HG02623 (cell line): ENCODE measurements at regions not wholly inside any gene's neighbourhood (a gene's known extent, or its start where the extent isn't known, plus 50 kb on each side); places are given as distances from the start of the nearest gene placed in this dataset.
"Not testable (repeated sequence)": the region's sequence is repeated elsewhere in the genome, so short reads cannot be mapped to it uniquely, and the experiment has no call there.

ENCODE experiments used
- ATAC-seq: cut with Tn5 transposase; IDR thresholded peaks from one replicate; pipeline ENCODE4 v1.9.1; 2021; ENCODE audit warnings: moderate library complexity; ENCODE audit not compliant: unreplicated experiment

DNA sequence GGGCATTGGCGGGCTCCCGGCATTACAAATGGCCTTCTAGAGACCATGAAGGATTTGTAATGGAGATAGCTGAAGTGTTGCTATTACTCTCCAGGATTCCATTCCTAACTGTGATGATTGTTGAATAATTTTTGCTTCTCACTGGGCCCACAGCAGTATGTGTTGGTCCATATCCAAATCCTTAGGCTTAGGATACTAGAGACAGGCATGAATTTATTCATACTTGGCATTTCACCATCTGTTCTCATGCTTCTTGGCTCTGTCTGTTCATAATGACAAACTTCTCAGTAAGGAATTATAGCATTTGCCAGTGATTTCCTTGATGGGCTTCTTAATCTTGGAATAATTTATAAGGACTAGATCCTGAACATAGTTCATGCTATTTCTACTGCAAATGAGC lies 832.9 kb downstream of the C12orf50 start:
- ATAC-seq = no peak

DNA sequence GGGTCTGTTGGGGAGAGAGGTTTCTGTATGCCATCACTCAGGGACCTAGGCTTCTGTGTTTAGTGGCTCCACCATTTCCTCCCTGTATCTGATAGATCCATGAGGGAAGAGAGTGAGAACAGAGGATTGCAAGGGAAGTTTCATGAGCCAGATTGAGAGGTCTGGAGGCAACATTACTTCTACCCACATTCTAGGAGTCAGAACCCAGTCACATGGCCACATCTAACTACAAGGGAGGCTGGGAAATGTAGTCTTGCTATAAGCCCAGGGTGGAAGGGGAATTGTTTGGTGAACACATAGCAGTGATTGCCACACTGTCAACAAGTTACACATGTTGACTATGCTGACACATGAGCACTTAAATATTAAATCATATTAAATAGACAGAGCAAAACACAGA lies 834.8 kb downstream of the C12orf50 start:
- not testable (repeated sequence) for ATAC-seq

DNA sequence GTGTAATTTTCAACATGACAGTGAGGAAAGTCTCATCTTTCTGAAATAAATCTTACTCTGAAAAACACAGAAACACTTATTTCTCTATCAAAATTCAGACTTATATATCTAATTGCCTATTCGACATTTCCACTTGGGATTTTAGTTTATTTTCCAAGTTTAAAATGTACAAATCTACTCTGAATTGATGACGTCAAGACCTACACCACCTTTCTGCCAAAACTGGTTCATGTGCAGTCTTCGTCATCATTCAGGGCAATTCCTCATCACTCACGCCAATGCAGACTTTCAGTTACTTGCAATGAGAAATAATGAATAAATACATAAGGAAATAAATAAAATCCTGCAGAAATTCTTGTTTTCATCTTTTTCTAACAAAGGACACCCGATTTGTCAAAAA lies 843.8 kb downstream of the C12orf50 start:
- no peak for ATAC-seq

DNA sequence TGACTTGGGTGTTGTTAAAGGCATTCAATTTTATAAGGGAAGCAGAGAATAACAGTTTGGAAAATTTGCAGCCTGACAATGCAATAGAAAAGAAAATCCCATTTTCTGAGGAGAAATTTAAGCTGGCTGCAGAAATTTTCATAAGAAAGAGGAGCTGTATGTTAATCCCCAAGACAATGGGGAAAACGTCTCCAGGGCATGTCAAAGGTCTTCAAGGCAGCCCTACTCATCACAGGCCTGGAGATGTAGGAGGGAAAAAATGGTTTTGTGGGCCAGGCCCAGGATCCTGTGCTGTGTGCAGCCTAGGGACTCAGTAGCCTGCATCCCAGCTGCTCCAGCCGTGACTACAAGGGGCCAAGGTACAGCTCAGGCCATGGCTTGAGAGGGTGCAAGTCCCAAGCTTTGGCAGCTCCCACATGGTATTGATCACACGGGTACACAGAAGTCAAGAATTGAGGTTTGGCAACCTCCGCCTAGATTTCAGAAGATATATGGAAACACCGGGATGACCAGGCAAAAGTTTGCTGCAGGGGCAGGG lies 846.4 kb downstream of the C12orf50 start:
- no peak for ATAC-seq

DNA sequence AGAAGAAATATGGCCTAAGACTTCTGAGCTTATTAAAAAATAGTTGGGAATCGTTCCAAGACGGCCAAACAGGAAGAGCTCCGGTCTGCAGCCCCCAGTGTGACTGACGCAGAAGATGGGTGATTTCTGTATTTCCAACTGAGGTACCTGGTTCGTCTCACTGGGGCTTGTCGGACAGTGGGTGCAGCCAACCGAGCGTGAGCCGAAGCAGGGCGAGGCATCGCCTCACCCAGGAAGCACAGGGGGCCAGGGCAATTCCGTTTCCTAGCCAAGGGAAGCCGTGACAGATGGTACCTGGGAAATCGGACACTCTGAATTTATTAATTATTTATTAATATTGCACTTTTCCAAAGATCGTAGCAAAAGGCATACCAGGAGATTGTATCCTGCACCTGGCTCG lies 857.8 kb downstream of the C12orf50 start:
- ATAC-seq = no peak

DNA sequence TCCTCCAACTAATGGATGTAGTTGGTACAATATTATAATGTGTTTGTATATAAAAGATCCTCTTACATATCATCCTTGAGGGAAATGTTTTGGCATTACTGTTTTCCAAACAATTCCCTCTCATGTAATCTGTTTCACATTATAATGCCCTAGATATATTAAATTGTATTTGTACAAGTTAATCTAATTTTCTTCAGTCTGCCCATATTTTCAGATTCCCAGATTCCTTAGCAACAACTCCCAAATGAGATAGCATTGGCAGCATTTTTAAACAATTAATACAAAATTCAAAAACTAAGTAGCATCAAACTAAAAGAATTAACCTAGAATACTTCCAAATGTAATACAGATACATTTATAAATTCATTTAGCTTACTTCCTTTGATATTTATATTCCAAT lies 860.2 kb downstream of the C12orf50 start:
- no peak for ATAC-seq

DNA sequence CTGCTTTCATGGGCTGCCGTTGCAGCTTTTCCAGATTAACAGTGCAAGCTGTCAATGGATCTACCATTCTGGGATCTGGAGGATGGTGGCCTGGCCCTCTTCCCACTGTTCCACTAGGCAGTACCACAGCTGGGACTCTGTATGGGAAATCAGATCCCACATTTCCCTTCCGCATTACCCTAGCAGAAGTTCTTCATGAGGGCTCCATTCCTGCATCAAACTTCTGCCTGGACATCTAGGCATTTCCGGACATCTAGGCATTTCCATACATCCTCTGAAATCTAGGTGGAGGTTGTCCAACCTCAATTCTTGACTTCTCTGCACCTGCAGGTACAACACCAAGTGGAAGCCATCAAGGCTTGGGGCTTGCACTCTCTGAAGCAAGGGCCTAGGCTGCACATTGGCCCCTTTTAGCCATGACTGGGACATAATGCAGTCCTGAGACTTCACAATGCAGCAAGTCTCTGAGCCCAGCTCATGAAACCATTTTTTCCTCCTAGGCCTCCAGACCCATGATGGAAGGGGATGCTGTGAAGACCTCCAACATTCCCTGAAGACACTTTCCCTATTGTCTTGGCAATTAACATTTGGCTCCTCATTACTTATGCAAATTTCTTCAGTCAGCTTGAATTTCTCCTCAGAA lies 863.3 kb downstream of the C12orf50 start:
- ATAC-seq = no peak

DNA sequence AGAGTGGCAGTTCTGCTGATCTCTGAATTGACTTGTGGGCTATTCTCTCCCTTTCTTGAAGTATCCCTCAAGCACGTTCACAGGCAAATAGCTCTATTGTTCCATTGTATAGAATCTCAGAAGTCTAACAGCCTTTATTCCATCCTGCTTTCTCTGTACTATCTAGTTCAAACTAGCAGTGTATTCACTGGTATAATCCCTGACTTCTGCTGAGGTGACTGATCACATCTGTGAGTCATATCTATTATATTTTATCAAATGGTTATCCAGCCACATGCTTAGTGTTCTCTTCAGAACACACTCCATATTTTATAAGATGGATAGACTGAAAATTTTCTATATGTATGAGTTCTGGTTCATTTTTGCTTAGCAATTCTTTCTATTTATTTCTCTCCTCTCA lies 866.1 kb downstream of the C12orf50 start:
- no peak for ATAC-seq

DNA sequence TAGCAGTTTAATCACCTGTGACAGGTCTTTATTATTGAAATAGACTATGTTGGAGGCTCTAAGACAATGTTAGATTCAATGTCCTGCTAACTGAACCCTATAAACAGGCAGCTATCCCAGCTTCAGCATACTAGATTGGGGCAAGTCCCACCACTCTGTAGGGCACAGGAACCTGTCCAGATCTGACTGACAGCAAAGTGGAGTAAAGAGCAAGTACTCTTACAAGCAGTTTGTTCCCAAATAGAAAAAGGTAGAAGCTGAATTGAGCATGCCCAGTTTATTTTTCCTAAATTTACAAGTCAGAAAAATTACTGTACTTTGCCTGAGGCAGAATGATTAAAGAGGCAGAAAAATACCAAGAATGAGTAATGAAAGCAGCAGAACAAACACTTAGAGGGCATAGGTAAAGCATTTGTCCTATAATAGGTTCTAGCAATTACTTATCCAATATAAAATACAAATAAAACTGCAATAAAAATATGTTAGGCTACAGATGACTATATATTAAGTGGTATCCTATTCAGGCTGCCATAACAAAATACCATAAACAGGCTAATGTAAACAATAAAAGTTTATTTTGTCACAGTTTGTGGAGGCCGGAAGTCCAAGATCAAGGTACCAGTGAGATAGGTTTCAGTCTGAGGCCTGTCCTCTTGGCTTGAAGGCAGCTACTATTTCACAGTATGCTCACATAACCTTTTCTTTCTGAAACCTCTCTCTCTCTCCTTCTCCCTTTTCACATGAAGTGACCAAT lies 868.2 kb downstream of the C12orf50 start:
- ATAC-seq = no peak

DNA sequence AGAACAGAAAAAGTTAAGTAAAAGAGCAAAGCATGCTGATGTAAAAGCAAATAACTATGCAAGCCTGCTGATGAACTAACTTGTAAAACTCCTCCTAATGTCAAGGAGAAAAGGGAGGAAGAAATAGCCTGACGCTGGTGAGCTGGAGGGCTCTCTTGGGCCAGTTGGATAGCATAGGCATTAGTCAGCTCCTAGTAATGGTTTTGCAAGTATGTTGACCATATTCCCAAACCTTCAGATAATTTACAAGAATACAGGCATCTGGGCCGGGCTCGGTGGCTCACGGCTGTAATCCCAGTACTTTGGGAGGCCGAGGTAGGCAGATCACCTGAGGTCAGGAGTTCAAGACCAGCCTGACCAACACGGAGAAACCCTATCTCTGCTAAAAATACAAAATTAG lies 871.4 kb downstream of the C12orf50 start:
- ATAC-seq = no peak

DNA sequence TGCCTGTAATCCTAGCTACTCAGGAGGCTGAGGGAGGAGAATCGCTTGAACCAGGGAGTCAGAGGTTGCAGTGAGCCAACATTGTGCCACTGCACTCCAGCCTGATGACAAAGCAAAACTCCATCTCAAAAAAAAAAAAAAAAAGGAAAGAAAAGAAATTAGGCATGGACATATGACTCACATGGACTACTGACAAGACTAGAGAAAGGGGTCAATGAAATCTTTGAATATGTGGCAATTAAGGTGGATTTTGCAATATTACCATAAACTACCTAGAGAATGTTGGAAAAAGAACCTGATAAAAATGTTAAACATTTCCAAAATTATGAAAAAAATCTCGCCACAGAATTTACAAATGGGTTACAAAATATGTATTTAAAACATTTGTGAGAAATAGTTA lies 873.6 kb downstream of the C12orf50 start:
- no peak for ATAC-seq

DNA sequence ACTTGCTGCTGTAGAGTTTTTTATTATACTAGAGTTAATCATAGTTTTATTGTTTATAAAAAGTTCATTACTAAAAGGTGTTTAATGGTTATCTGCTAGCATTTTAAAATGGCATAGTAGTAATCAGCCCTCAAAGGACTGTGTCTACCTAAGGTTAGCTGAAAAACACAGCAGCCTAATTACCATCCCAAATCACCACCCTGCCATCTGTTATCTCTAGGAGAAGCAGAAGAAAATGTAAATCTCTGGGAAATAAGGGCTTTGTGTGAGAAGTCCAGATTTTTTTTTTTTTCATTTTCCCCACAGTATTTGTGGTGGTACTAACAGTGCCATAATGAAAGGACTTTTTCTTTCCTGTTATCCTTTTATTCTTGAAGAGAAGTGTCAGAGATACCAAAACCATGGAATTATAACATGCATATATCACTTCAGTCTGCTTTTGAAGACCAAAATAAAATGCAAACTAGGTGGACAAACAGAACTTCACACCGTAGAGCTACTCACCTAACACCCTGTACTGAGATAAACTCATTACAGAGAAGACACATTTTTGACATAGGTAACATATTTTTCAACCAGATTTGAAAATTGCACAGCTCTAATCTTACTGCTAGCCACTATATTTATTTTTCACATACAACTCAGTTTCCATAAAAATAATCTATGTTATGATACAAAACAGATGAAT lies 876.2 kb downstream of the C12orf50 start:
- no peak for ATAC-seq

DNA sequence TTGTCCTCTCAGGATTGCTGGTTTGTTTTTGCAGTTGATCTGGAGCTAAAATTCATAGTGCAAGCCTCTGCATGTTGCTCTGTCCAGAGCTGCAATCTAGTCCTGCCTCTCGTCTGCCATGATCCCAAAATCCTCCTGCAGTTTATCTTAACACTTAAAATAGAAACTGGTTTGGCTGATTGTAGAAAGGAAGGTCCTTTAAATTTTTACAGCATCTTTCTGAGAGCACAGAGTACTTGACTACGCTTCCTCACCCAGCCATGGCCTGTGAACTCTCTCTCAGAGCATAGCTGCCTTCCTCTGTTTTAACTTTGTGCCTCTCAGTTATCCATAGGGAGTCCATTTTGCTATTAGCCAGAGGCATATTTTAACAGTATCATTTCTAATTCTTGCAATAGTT lies 877.1 kb downstream of the C12orf50 start:
- no peak for ATAC-seq

DNA sequence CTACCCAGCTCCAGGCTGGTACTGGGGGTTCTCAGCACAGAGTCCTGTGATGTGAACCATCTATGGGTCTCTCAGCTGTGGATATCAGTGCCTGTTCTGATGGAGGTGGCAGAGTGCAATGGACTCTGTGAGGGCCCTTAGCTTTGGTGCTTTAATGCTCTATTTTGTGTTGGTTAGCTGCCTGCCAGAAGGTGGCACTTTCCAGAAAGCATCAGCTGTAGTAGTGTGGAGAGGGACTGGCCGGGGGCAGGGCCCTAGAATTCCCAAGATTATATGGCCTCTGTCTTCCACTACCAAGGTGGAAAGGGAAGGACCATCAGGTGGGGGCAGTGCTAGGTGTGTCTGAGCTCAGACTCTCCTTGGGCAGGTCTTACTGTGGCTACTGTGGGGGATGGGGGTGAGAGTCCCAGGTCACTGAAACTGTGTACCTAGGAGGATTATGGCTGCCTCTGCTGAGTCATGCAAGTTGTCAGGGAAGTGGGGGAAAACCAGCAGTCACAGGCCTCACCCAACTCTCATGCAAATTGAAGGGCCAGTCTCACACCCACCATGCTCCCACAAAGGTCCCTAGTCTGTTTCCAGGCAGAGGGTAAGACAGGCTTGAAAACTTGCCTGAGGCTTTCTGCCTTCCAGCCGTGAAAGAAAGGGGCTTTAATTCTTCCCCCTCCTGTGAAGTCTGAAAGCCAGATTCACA lies 878.1 kb downstream of the C12orf50 start:
- ATAC-seq = peak; percentile 89

DNA sequence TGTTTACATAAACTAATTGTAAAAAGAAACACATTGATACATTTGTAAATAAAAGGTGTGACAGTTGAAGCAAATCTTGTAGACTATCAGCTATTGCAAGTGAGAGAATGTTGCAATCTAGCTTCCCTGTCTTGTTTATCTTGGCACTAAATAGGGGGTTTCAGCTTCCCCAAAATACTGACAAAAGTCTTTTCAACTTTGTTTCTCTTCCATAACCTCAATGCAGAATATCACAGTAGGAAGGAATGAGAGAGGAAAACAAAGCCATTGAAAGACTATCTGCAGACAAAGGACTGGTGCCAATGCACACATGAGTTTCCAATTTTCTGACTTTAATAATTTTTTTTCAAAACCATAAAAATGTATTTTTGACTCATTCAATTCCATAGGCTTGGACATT lies 886.2 kb upstream of the MGAT4C start:
- ATAC-seq = no peak

DNA sequence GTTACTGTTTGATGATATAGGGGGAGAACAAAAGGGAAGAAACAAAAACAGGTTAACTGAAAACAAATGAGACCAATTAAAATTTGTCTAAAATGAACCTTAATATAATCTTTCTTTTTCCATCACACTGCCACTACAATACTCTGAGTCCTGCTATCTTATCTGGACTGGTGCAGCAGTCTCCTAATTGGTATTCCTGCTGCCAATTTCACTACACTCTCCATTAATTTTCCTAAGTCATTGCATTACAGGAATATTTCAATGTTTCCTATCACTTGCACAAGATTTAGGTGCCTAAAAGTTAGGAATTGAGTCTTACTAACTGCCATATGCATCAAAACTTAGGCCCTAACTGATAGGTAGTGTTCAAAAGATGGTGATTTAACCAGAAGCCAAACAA lies 884.9 kb upstream of the MGAT4C start:
- ATAC-seq = no peak

DNA sequence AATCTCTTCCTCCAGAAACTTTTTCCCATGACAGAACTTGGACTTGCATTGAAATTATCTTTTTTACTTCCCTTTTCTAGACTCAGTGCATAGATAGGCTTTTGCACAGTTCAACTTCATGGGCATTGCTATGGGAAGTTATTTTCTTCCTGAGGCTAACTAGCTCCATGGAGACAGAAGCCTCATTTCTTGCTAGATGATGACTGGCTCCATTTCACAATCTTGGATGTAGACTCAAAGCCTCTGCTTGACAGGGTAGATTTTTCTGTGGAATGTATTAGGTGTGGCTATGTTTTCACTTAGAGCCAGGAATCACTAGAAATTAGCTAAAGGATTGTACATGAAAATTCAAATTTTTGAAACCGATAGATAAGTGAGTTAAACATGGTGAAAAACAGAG lies 884.1 kb upstream of the MGAT4C start:
- ATAC-seq = no peak

DNA sequence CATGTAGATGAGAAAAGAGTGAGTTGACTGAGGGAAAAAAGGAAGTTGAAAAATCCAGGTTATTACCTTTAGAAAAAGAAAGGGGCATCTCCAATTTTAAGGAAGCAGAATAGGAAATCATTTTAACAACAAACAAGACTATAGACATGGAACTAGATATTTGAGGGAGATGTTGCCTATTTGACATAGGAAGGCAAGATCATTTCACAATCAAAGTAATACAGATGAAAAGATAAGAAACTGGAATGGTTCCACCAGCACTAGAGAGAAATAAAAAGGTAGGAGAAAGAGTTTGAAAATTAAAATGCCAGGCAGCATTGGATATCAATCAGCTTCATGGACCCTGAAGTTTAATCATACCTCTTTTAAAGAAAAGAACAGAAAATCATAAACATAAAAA lies 881.0 kb upstream of the MGAT4C start:
- ATAC-seq = no peak

DNA sequence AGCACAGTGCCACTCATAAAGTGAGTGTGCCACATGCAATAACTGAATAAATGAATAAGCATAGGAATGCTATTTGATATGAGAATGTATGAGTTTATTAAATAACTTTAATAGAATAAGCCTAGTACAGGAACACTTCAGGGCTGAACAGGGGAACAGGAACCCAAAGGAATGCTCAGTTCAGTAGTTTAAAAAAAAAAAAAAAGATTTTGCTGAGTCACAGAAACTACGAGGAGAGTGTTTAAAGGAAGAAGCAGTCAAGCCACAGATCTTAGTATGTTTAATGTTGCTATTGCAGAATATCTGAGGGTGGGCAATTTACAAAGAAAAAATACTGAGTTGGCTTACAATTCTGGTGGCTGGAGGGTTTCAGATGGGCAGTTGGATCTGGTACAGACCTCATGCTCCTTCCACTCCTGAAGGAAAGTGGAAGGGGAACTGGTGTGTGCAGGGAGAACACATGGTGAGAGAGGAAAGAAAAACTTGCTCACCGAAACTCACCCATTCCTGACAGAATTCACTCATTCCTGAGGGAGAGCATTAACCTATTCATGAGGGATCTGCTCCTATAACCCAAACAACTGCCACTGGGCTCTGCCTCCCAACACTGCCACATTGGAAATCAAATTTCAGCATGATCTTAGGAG lies 880.3 kb upstream of the MGAT4C start:
- ATAC-seq = no peak

DNA sequence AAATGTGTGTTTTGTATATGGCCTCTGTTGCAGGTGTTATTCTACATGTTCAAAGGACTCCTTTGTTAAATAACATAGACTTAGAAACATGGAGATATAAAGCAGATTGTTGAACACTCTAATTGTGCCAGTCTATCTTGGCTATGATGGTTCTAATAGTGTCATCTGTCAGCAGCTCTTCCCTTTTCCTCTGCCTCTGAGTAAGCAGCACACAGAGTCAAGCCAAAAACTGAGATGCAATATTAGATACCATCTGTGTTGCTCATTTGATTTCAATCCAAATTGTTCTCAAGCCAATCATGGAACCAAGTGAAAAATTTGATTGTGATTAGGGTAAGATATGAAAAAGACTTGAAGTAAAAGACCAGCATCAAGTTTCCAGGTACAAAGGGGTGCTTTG lies 871.1 kb upstream of the MGAT4C start:
- no peak for ATAC-seq

DNA sequence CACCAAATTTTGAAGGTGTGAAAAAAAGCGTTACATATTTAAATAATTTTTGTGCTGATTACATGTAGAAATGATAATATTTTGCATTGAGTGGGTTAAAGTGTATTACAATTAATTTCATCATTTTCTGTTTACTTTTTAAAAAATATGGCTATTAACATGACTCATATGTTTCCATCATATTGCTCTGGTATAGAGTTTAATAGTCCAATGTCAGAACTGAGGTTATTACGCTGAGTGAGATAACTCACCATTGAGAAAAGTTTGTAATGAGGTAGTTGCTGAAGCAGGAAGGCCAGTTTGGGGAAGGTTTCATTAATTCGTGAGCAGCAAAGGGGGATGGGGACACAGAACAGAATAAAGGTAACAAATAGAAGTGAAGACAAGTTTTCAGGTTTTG lies 865.7 kb upstream of the MGAT4C start:
- no peak for ATAC-seq
